HG03196 (cell line): ENCODE measurements at regions not wholly inside any gene's neighbourhood (a gene's known extent, or its start where the extent isn't known, plus 50 kb on each side); places are given as distances from the start of the nearest gene placed in this dataset.

Experiments
- ATAC-seq: cut with Tn5 transposase; IDR thresholded peaks from one replicate; pipeline ENCODE4 v1.9.1; 2021; ENCODE audit not compliant: unreplicated experiment

GRCh38 chr2:95539290-95539689 is 52.5 kb upstream of the TRIM43 start:
- peak; percentile 27 for ATAC-seq

GRCh38 chr2:95539836-95540235 is 52.0 kb upstream of the TRIM43 start:
- peak; percentile 62 for ATAC-seq
